ENCODE measurements at regions not wholly inside any gene's neighbourhood (a gene's known extent, or its start where the extent isn't known, plus 50 kb on each side); places are given as distances from the start of the nearest gene placed in this dataset.

DNA sequence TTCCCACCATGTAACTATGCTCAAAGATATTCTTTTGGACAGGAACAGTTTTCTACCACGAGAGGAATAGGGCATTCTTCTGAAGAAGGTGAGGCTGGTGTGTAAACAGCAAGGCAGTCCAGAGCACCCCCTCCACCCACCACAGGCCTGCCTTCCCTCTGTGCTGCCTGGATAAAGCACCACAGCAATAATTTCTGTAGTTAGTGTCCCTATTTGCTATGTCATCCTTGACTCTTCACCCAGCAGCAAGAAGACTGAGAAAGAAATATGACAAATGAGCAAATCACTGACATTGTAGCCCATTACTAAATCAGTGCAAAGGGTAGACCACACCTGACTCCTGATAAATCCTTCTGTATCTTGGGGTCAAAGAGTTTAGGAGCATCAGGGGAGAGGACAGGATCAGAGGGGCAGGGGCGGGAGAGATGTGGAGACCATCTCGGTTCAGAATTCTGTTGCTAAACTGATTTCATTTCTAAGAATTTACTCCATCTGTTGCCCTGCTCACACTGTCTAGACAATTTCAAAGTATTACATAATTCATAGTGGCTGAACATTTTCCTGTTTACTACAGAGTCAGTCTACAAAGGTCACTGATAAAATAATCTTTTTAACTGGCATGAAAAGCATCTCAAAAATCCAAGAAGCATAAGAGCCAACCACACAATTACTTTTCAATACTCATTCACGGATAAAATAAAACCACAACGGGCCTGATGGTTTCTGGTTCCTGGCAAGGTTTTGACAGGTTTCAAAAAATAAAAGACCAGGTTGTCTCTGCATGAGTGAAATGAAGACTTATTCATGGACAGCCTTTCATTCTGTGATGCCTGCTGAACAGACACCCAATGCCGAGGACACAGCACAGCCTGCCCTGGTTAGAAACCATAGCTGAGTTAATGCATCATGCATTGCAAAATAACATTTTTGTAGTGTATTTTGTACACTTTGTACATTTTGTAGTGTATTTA lies 88.4 kb upstream of the IRS2 start:
- TF ChIP-seq, protein P1, sequence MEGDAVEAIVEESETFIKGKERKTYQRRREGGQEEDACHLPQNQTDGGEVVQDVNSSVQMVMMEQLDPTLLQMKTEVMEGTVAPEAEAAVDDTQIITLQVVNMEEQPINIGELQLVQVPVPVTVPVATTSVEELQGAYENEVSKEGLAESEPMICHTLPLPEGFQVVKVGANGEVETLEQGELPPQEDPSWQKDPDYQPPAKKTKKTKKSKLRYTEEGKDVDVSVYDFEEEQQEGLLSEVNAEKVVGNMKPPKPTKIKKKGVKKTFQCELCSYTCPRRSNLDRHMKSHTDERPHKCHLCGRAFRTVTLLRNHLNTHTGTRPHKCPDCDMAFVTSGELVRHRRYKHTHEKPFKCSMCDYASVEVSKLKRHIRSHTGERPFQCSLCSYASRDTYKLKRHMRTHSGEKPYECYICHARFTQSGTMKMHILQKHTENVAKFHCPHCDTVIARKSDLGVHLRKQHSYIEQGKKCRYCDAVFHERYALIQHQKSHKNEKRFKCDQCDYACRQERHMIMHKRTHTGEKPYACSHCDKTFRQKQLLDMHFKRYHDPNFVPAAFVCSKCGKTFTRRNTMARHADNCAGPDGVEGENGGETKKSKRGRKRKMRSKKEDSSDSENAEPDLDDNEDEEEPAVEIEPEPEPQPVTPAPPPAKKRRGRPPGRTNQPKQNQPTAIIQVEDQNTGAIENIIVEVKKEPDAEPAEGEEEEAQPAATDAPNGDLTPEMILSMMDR (IDR thresholded peaks at IDR 0.05) = no peak
- no peak for TF ChIP-seq POLR2A (IDR thresholded peaks at IDR 0.05)

All from lower leg skin (tissue), 3 donors.